DOHH2 (cell line): ENCODE measurements at regions not wholly inside any gene's neighbourhood (a gene's known extent, or its start where the extent isn't known, plus 50 kb on each side); places are given as distances from the start of the nearest gene placed in this dataset.

ENCODE experiments used
- H3F3A ChIP-seq: fragments of 200-600 bp; sonication (generic), shearing (Covaris generic); 2 replicates; pipeline ENCODE4 v1.6.0; 2016; ENCODE audit warnings: antibody characterized with exemption, mild to moderate bottlenecking; ENCODE audit not compliant: control insufficient read depth, insufficient read depth
- H3K27ac ChIP-seq: fragments of 200-600 bp; sonication (generic); 2 replicates; pipeline ENCODE4 v1.5.1; 2014; ENCODE audit warnings: low read depth, mild to moderate bottlenecking, low read length, moderate library complexity
- H3K27me3 ChIP-seq: fragments of 200-600 bp; sonication (generic); 2 replicates; pipeline ENCODE4 v1.6.1; 2014; ENCODE audit warnings: mild to moderate bottlenecking, low read length, mixed read lengths; ENCODE audit not compliant: control insufficient read depth
- H3K36me3 ChIP-seq: fragments of 200-600 bp; sonication (generic); 2 replicates; pipeline ENCODE4 v1.6.1; 2014; ENCODE audit warnings: mild to moderate bottlenecking, low read length, moderate library complexity, mixed read lengths; ENCODE audit not compliant: control insufficient read depth
- H3K4me1 ChIP-seq: fragments of 200-600 bp; sonication (generic); 2 replicates; pipeline ENCODE4 v1.6.1; 2014; ENCODE audit warnings: mild to moderate bottlenecking, low read length, mixed read lengths; ENCODE audit not compliant: control insufficient read depth
- H3K4me2 ChIP-seq: fragments of 200-600 bp; sonication (generic); 2 replicates; pipeline ENCODE4 v1.6.0; 2014; ENCODE audit warnings: mild to moderate bottlenecking, low read length, moderate library complexity
- H3K4me3 ChIP-seq: fragments of 200-600 bp; sonication (generic); 2 replicates; pipeline ENCODE4 v1.5.1; 2014; ENCODE audit warnings: mild to moderate bottlenecking, low read length, mixed read lengths
- H3K79me2 ChIP-seq: fragments of 200-600 bp; sonication (generic); 2 replicates; pipeline ENCODE4 v1.6.1; 2014; ENCODE audit warnings: mild to moderate bottlenecking, low read length, mixed read lengths; ENCODE audit not compliant: control insufficient read depth
- H3K9me2 ChIP-seq: fragments of 200-600 bp; sonication (generic); replicated peaks from 2 replicates; pipeline ENCODE4 v1.6.1; 2014; ENCODE audit warnings: mild to moderate bottlenecking, low read length, mixed read lengths; ENCODE audit not compliant: control insufficient read depth
- H3K9me3 ChIP-seq: fragments of 200-600 bp; sonication (generic); 2 replicates; pipeline ENCODE4 v1.6.1; 2014; ENCODE audit warnings: antibody characterized with exemption, low read length, mixed read lengths; ENCODE audit not compliant: control insufficient read depth, insufficient read depth
- H4K20me1 ChIP-seq: fragments of 200-600 bp; sonication (generic); 2 replicates; pipeline ENCODE4 v1.6.0; 2014; ENCODE audit warnings: low read depth, mild to moderate bottlenecking, antibody characterized with exemption, low read length, moderate library complexity; ENCODE audit not compliant: control insufficient read depth, insufficient read depth
- EZH2phosphoT487 ChIP-seq: fragments of 200-600 bp; sonication (generic); IDR thresholded peaks from 2 replicates; pipeline ENCODE4 v1.6.1; 2017; ENCODE audit warnings: borderline replicate concordance, mild to moderate bottlenecking, antibody characterized with exemption, low read length, moderate library complexity, mixed read lengths
- TF ChIP-seq, protein P1 (sequence below): fragments of 200-600 bp; sonication (generic); IDR thresholded peaks from one replicate; pipeline ENCODE4 v1.5.1; 2014; ENCODE audit warnings: antibody characterized with exemption, mild to moderate bottlenecking, low read depth, low read length; ENCODE audit not compliant: poor library complexity, severe bottlenecking

- Histone ChIP-seq H3K79me2 (no peaks in the 10 kb centered on the region), H3K4me1 (no peaks in the 10 kb centered on the region), H3K27me3 (no peaks in the 10 kb centered on the region), H3K36me3 (no peaks in the 10 kb centered on the region), H3K9me3 (no peaks in the 10 kb centered on the region), H3K4me2 (no peak overlapping the region), H4K20me1 (no peaks in the 10 kb centered on the region), H3K9me2 (no peaks in the 10 kb centered on the region), H3K4me3 (no peak overlapping the region), H3K27ac (no peak overlapping the region), H3F3A (no peaks in the 10 kb centered on the region)
- TF ChIP-seq, protein P1, sequence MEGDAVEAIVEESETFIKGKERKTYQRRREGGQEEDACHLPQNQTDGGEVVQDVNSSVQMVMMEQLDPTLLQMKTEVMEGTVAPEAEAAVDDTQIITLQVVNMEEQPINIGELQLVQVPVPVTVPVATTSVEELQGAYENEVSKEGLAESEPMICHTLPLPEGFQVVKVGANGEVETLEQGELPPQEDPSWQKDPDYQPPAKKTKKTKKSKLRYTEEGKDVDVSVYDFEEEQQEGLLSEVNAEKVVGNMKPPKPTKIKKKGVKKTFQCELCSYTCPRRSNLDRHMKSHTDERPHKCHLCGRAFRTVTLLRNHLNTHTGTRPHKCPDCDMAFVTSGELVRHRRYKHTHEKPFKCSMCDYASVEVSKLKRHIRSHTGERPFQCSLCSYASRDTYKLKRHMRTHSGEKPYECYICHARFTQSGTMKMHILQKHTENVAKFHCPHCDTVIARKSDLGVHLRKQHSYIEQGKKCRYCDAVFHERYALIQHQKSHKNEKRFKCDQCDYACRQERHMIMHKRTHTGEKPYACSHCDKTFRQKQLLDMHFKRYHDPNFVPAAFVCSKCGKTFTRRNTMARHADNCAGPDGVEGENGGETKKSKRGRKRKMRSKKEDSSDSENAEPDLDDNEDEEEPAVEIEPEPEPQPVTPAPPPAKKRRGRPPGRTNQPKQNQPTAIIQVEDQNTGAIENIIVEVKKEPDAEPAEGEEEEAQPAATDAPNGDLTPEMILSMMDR: no peak
- no peak for TF ChIP-seq EZH2phosphoT487
Observed at GRCh38 chr14:98961191-98961590, 310.8 kb downstream of the BCL11B start.

- no peak for TF ChIP-seq EZH2phosphoT487
- TF ChIP-seq, protein P1: no peak
- Histone ChIP-seq H3K27ac (no peak overlapping the region), H3K4me2 (no peak overlapping the region)
Observed at GRCh38 chr14:98962118-98962517, 309.9 kb downstream of the BCL11B start.

GRCh38 chr14:98963610-98964009 lies 308.4 kb downstream of the BCL11B start:
- H3K36me3 ChIP-seq: no peaks in the 10 kb centered on the region
- no peaks in the 10 kb centered on the region for H4K20me1 ChIP-seq
- H3K79me2 ChIP-seq: no peaks in the 10 kb centered on the region
- no peak overlapping the region for H3K4me2 ChIP-seq
- H3F3A ChIP-seq: no peaks in the 10 kb centered on the region
- H3K4me1 ChIP-seq: no peaks in the 10 kb centered on the region
- no peaks in the 10 kb centered on the region for H3K9me2 ChIP-seq
- no peaks in the 10 kb centered on the region for H3K27me3 ChIP-seq
- H3K27ac ChIP-seq: no peak overlapping the region
- TF ChIP-seq, protein P1: no peak
- no peak overlapping the region for H3K4me3 ChIP-seq
- no peaks in the 10 kb centered on the region for H3K9me3 ChIP-seq

More at GRCh38 chr14:98962118-98962517, 309.9 kb downstream of the BCL11B start:
- Histone ChIP-seq H3F3A (no peaks in the 10 kb centered on the region), H3K9me2 (no peaks in the 10 kb centered on the region), H4K20me1 (no peaks in the 10 kb centered on the region), H3K9me3 (no peaks in the 10 kb centered on the region), H3K4me1 (no peaks in the 10 kb centered on the region), H3K27me3 (no peaks in the 10 kb centered on the region), H3K79me2 (no peaks in the 10 kb centered on the region), H3K36me3 (no peaks in the 10 kb centered on the region), H3K4me3 (no peak overlapping the region)

GRCh38 chr14:98964171-98964570 lies 307.8 kb downstream of the BCL11B start:
- H4K20me1 ChIP-seq: no peaks in the 10 kb centered on the region
- TF ChIP-seq, protein P1: no peak
- no peak for TF ChIP-seq EZH2phosphoT487
- H3K9me2 ChIP-seq: no peaks in the 10 kb centered on the region
- no peaks in the 10 kb centered on the region for H3K9me3 ChIP-seq
- H3F3A ChIP-seq: no peaks in the 10 kb centered on the region
- no peaks in the 10 kb centered on the region for H3K79me2 ChIP-seq
- H3K27ac ChIP-seq: no peak overlapping the region
- no peaks in the 10 kb centered on the region for H3K4me1 ChIP-seq
- H3K4me2 ChIP-seq: no peak overlapping the region
- no peak overlapping the region for H3K4me3 ChIP-seq
- no peaks in the 10 kb centered on the region for H3K27me3 ChIP-seq
- H3K36me3 ChIP-seq: no peaks in the 10 kb centered on the region
